HG03342 (cell line): ENCODE measurements at regions not wholly inside any gene's neighbourhood (a gene's known extent, or its start where the extent isn't known, plus 50 kb on each side); places are given as distances from the start of the nearest gene placed in this dataset.
"Not testable (repeated sequence)": the region's sequence is repeated elsewhere in the genome, so short reads cannot be mapped to it uniquely, and the experiment has no call there.

Source experiments
- ATAC-seq: cut with Tn5 transposase; IDR thresholded peaks from one replicate; pipeline ENCODE4 v1.9.1; 2021; ENCODE audit warnings: mild to moderate bottlenecking, moderate library complexity; ENCODE audit not compliant: unreplicated experiment

GRCh38 chr1:221240690-221241089, 361.4 kb downstream of the HLX start:
- ATAC-seq, result no peak

- no peak for ATAC-seq
Measured at GRCh38 chr1:221241157-221241556, 361.9 kb downstream of the HLX start.

GRCh38 chr1:221241592-221241991, 362.3 kb downstream of the HLX start:
- ATAC-seq, result no peak

GRCh38 chr1:221246067-221246466, 366.8 kb downstream of the HLX start:
- ATAC-seq, result no peak

- ATAC-seq, result no peak
Measured at GRCh38 chr1:221246628-221247415, 367.6 kb downstream of the HLX start.

GRCh38 chr1:221251580-221251979, 372.3 kb downstream of the HLX start:
- no peak for ATAC-seq

GRCh38 chr1:221254813-221255212, 375.6 kb downstream of the HLX start:
- ATAC-seq, result no peak

- ATAC-seq, result no peak
Measured at GRCh38 chr1:221256773-221257172, 377.5 kb downstream of the HLX start.

GRCh38 chr1:221257548-221257947, 378.3 kb downstream of the HLX start:
- not testable (repeated sequence) for ATAC-seq

- not testable (repeated sequence) for ATAC-seq
Measured at GRCh38 chr1:221262677-221263076, 383.4 kb downstream of the HLX start.

- peak; percentile 100 for ATAC-seq
Measured at GRCh38 chr1:221263831-221264767, 384.9 kb downstream of the HLX start.

GRCh38 chr1:221264848-221265247, 385.6 kb downstream of the HLX start:
- no peak for ATAC-seq

GRCh38 chr1:221268295-221268694, 389.1 kb downstream of the HLX start:
- ATAC-seq, result no peak

GRCh38 chr1:221271701-221272100, 392.5 kb downstream of the HLX start:
- no peak for ATAC-seq

- ATAC-seq, result no peak
Measured at GRCh38 chr1:221272940-221273339, 393.7 kb downstream of the HLX start.

GRCh38 chr1:221274373-221274772, 395.1 kb downstream of the HLX start:
- no peak for ATAC-seq

- no peak for ATAC-seq
Measured at GRCh38 chr1:221276896-221277409, 397.7 kb downstream of the HLX start.

- ATAC-seq, result no peak
Measured at GRCh38 chr1:221279146-221279545, 399.9 kb downstream of the HLX start.

GRCh38 chr1:221283532-221283931, 404.3 kb downstream of the HLX start:
- no peak for ATAC-seq

GRCh38 chr1:221284028-221284427, 404.8 kb downstream of the HLX start:
- ATAC-seq, result no peak

- not testable (repeated sequence) for ATAC-seq
Measured at GRCh38 chr1:221284991-221285390, 405.7 kb downstream of the HLX start.
